ENCODE measurements at regions not wholly inside any gene's neighbourhood (a gene's known extent, or its start where the extent isn't known, plus 50 kb on each side); places are given as distances from the start of the nearest gene placed in this dataset.
"Not testable (repeated sequence)": the region's sequence is repeated elsewhere in the genome, so short reads cannot be mapped to it uniquely, and the experiment has no call there.

DNA sequence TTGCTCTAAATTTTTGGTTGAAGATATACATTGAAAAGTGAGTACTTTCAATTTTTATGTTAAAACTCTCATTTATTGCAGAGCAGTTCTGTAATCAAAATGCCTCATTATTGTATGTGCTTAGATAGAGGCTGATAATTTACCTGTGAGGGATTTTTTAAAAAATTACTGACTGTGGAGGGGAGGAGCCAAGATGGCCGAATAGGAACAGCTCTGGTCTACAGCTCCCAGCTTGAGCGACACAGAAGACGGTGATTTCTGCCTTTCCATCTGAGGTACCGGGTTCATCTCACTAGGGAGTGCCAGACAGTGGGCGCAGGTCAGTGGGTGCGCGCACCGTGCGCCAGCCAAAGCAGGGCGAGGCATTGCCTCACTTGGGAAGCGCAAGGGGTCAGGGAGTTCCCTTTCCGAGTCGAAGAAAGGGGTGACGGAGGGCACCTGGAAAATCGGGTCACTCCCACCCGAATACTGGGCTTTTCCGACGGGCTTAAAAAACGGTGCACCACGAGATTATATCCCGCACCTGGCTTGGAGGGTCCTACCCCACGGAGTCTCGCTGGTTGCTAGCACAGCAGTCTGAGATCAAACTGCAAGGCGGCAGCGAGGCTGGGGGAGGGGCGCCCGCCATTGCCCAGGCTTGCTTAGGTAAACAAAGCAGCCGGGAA lies 89.4 kb downstream of the DDX11 start:
- DNase-seq (ENCODE audit: low spot score): not testable (repeated sequence)

GRCh38 chr12:31174293-31174692 lies 100.6 kb downstream of the DDX11 start:
- DNase-seq (ENCODE audit: low spot score): not testable (repeated sequence)

GRCh38 chr12:31177514-31177913 lies 103.9 kb downstream of the DDX11 start:
- not testable (repeated sequence) for DNase-seq (ENCODE audit: low spot score)

- not testable (repeated sequence) for DNase-seq (ENCODE audit: low spot score)
Measured at GRCh38 chr12:31178875-31179274, 105.2 kb downstream of the DDX11 start.

DNA sequence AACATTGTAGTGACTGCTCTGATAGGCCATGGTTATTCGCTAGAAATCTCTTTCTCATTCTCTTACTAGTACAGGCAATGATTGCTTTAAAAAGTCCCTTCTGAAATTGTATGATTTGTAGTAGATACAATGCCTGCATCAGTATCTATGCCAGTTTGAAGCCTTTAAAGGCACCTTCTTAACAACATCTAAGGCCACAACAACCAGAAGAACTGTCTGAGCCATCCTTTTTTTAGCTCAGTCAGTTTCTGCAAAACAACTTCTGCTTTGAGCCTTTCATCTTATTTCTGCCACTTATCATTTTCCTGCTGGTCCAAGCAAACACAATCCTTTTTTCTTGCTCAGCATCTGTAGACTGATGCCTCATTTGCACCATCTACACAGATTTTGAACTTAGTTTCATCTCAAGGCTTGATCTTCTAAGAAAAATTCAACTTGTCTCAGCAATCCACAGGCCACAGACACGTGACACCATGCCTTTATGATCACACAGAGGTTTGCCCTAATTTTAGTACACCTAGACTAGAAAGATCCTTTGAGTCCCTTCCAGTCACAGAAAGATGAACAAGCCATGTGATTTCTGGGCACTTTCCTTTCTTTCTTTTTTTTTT lies 106.1 kb downstream of the DDX11 start:
- not testable (repeated sequence) for DNase-seq (ENCODE audit: low spot score)

GRCh38 chr12:31182571-31182970 lies 108.9 kb downstream of the DDX11 start:
- not testable (repeated sequence) for DNase-seq (ENCODE audit: low spot score)

GRCh38 chr12:31183107-31183506 lies 109.4 kb downstream of the DDX11 start:
- not testable (repeated sequence) for DNase-seq (ENCODE audit: low spot score)

- not testable (repeated sequence) for DNase-seq (ENCODE audit: low spot score)
Measured at GRCh38 chr12:31183899-31184298, 110.2 kb downstream of the DDX11 start.

GRCh38 chr12:31184667-31185066 lies 111.0 kb downstream of the DDX11 start:
- not testable (repeated sequence) for DNase-seq (ENCODE audit: low spot score)

DNA sequence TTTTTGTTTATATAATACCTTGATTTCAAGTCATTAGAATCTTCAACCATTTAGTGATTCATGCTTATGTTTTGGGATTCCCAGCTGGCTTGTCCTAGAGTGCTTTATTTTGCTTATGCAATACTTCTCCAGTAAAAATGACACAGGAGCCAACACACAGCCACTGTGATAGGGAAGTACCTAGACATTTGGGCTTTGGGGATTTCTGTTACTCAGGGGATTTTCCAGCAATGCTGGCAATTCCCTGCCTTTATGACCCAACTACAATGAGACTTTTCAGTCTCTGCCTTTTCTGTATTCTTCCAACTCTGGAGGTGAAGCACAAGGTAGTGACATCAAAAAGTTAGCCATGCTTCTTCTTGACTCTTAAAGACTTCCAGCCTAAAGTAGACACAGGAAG lies 119.0 kb downstream of the DDX11 start:
- not testable (repeated sequence) for DNase-seq (ENCODE audit: low spot score)

- not testable (repeated sequence) for DNase-seq (ENCODE audit: low spot score)
Measured at GRCh38 chr12:31195620-31196019, 122.0 kb downstream of the DDX11 start.

GRCh38 chr12:31199476-31199875 lies 125.8 kb downstream of the DDX11 start:
- not testable (repeated sequence) for DNase-seq (ENCODE audit: low spot score)

- DNase-seq (ENCODE audit: low spot score): no peak
Measured at GRCh38 chr12:31201382-31201781, 124.6 kb downstream of the SINHCAF start.

DNA sequence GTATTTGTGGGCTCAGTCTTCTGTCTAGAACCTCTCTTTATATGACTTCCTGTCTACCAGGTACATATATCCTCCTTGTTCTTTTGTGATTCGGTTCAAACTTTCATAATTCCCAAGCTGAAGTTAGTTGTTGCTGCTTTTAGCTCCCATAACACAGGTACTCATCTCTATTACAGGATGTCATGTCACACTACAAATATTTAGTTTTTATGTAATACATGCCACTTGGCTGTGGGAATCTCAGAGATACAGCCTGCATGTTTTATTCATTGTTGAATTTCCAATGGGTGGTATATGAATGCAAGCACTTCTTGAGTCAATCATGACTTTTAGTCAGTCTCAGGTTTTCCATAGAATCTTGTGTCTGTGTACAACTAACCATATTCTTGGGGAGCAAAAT lies 122.7 kb downstream of the SINHCAF start:
- no peak for DNase-seq (ENCODE audit: low spot score)

GRCh38 chr12:31205054-31205453 lies 120.9 kb downstream of the SINHCAF start:
- no peak for DNase-seq (ENCODE audit: low spot score)

DNA sequence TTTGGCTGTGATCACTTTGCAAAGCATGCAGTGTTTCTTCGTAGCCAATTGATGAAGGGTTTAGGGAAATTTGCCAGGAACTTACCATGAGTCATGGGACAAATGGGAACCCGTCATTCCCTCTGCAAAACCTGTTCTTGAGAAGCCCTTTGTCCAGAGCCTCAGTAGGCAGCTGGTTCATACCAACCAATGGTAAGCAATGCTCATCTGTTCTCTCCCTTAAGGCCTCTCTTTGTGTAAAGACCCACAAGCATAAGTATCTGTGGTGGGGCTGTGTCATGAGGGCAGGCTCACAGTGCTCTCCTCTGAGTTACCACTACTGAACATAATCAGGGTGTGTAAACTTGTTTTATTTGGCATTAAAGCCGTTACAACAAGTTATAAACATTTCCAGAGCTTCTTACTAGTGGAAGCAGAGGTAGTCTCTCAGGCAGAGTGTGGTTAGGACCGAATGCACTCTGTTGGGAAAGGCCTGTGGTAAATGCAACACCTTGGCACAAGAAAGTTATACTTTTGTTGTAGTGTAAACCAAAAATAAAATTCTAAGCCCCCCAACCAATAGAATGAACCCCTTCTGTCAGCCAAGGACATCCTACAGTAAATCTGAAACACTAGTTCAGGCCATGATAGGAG lies 119.8 kb downstream of the SINHCAF start:
- peak; percentile 48 for DNase-seq (ENCODE audit: low spot score)

GRCh38 chr12:31207799-31208465 lies 118.0 kb downstream of the SINHCAF start:
- DNase-seq (ENCODE audit: low spot score): no peak

- no peak for DNase-seq (ENCODE audit: low spot score)
Measured at GRCh38 chr12:31210104-31210503, 115.8 kb downstream of the SINHCAF start.

GRCh38 chr12:31210541-31210940 lies 115.4 kb downstream of the SINHCAF start:
- no peak for DNase-seq (ENCODE audit: low spot score)

DNA sequence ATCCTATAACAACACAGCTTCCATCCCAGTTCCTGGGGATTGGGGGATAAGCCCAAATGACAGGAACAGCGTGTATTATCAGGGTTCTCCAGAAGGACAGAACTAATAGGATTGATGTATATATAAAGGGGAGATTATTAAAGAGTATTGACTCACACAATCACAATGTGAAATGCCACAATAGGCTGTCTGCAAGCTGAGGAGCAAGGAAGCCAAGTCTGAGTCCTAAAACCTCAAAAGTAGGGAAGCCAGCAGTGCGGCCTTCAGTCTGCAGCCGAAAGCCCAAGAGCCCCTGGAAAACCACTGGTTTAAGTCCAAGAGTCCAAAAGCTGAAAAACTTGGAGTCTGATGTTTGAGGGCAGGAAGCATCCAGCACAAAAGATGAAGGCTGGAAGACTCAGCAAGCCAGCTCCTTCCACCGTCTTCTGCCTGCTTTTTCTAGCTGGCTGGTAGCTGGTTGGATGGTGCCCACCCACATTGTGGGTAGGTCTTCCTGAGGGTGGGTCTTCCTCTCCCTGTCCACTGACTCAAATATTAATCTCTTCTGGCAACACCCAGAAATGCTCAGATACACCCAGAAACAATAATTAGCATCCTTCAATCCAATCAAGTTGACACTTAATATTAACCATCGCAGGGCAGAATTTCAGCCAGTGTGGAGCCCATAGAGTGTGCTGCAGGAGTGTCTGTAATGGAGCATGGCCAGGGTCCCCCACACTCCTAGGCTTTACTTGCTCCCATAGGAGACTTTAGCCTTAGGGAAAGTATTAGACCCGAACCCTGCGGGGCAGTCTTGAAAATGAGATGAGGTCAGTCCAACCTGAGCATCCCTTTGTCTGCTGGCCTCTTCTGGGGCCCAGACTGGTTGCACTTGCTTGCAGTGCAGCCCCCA lies 111.1 kb downstream of the SINHCAF start:
- no peak for DNase-seq (ENCODE audit: low spot score)

DNA sequence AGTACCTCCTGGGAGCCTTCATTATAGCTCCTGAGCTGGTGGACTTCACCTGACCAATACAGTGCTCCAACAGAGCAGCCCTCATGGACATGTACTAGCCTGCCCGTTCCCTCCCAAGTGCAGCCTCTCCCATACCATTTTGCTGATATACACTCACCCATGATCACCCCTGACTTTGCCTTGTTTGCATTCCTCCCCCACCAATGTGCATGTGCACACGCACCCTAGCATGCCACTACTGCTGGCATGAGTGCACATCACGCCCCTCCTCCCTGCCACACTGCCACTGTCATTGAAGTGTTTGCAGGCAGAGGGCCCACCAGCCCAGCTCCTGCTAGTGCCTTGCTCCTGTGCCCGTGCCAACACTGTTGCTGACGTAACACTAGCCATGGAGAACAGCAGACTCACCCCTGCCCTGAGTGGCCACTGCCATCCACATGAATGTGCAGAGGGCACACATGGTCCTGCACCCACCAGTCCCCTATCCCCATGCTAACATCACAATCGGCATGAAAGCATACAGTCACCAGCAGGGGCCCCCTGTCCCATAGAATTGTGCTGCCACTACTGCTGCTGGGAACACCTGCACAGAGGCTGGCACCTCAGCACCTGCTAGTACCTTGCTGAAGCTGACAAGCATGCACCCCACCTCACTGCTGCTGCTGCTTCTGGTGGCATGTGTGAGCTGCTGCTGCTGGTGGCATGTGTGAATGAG lies 110.3 kb downstream of the SINHCAF start:
- no peak for DNase-seq (ENCODE audit: low spot score)

Data from ureter (tissue), 1 donor.